HepG2 (cell line): ENCODE measurements at regions not wholly inside any gene's neighbourhood (a gene's known extent, or its start where the extent isn't known, plus 50 kb on each side); places are given as distances from the start of the nearest gene placed in this dataset.

Experiments
- ATAC-seq: fragments of 200-7000 bp; cut with Tn5 transposase; 3 replicates; pipeline ENCODE4 v1.9.1; 2020; ENCODE audit warnings: mild to moderate bottlenecking, moderate library complexity
- BruUV-seq: library from RNA; stranded (reverse); fragments of 400-500 nt; replicated peaks from 2 replicates; lab custom pipeline; 2021; lab: Mats Ljungman, UMichigan
- CTCF ChIA-PET: fragments of 300-600 bp; formaldehyde crosslinking; extraction: SDS; loops from one replicate; lab custom pipeline; 2021; ENCODE audit warnings: low total read pairs, inconsistent platforms, low intra/inter-chr PET ratio; lab: Yijun Ruan, JAX
- POLR2A ChIA-PET: fragments of 350-600 bp; sonication (Branson Sonifier 250); formaldehyde crosslinking; loops from one replicate; lab custom pipeline; 2020; ENCODE audit warnings: antibody characterized with exemption, inconsistent platforms; lab: Yijun Ruan, JAX
- DNase-seq: peaks from one replicate; pipeline ENCODE4 v3.0.0-alpha.2; 2015; ENCODE audit warnings: low spot score
- FAIRE-seq: peaks from 3 replicates; lab custom pipeline; 2011; peaks lifted over from hg19 to GRCh38; lab: Jason Lieb, UNC
- H2AFZ ChIP-seq: one replicate; pipeline ENCODE4 v1.6.1; 2011; ENCODE audit warnings: low read length, inconsistent platforms
- H3K27ac ChIP-seq: fragments of 300-600 bp; 3 replicates; pipeline ENCODE4 v1.8.0; 2011; ENCODE audit warnings: mixed run types, mild to moderate bottlenecking, mixed read lengths, low read length, inconsistent platforms; ENCODE audit not compliant: insufficient read depth; ENCODE audit errors: extremely low read length
- H3K27me3 ChIP-seq, 2 experiments: fragments of 200-600 bp in 1 of 2; 2 replicates in 1 of 2; 3 replicates in 1 of 2; pipeline versions ENCODE4 v1.6.0 to v1.8.0; 2011; ENCODE audit warnings: low read length in 2 of 2, mild to moderate bottlenecking in 2 of 2, moderate library complexity in 2 of 2, inconsistent platforms in 1 of 2; ENCODE audit not compliant: insufficient read depth in 2 of 2, control insufficient read depth in 1 of 2
- H3K36me3 ChIP-seq, 2 experiments: fragments of 200-600 bp in 1 of 2; replicated peaks in 1 of 2; 2 replicates in 1 of 2; 3 replicates in 1 of 2; pipeline versions ENCODE4 v1.5.1 to v1.8.0; 2011; ENCODE audit warnings: low read length in 2 of 2, inconsistent platforms in 1 of 2; ENCODE audit not compliant: insufficient read depth in 2 of 2, control insufficient read depth in 1 of 2
- H3K4me1 ChIP-seq: 2 replicates; pipeline ENCODE4 v1.5.1; 2012; ENCODE audit warnings: low read length, inconsistent platforms; ENCODE audit not compliant: insufficient read depth
- H3K4me2 ChIP-seq: 2 replicates; pipeline ENCODE4 v1.6.0; 2011; ENCODE audit warnings: low read depth, low read length, inconsistent platforms
- H3K4me3 ChIP-seq, 3 experiments: fragments of 200-600 bp in 1 of 3; sonication (generic), shearing (Covaris generic) in 1 of 3; replicated peaks in 1 of 3; 2 replicates each; pipeline ENCODE4 v1.5.1; 2011 to 2016; ENCODE audit warnings: low read length in 3 of 3, inconsistent platforms in 2 of 3, low read depth in 2 of 3, mild to moderate bottlenecking in 2 of 3, control low read depth in 1 of 3, mixed read lengths in 1 of 3; ENCODE audit not compliant: insufficient read depth in 1 of 3
- H3K79me2 ChIP-seq: one replicate; pipeline ENCODE4 v1.6.1; 2011; ENCODE audit warnings: low read length, inconsistent platforms; ENCODE audit not compliant: insufficient read depth
- H3K9ac ChIP-seq: 2 replicates; pipeline ENCODE4 v1.6.0; 2011; ENCODE audit warnings: mild to moderate bottlenecking, low read depth, low read length, inconsistent platforms; ENCODE audit not compliant: insufficient read depth
- H3K9me3 ChIP-seq: 2 replicates; pipeline ENCODE4 v1.5.1; 2012; ENCODE audit warnings: mild to moderate bottlenecking, low read length
- H4K20me1 ChIP-seq: 2 replicates; pipeline ENCODE4 v1.6.0; 2011; ENCODE audit warnings: inconsistent platforms, mild to moderate bottlenecking, low read length, moderate library complexity; ENCODE audit not compliant: insufficient read depth
- ADNP ChIP-seq: sonication (generic); formaldehyde crosslinking; IDR thresholded peaks from 2 replicates; pipeline ENCODE4 v1.4.0; 2020; ENCODE audit warnings: missing genetic modification reagents
- KDM1A ChIP-seq: IDR thresholded peaks from 2 replicates; pipeline ENCODE4 v1.6.1; 2016; ENCODE audit warnings: missing compliant biosample characterization
- NFE2L1 ChIP-seq: sonication (generic); formaldehyde crosslinking; IDR thresholded peaks from 2 replicates; pipeline ENCODE4 v1.4.0; 2020; ENCODE audit warnings: missing genetic modification reagents, mild to moderate bottlenecking, borderline replicate concordance
- NFYC ChIP-seq: IDR thresholded peaks from 2 replicates; pipeline ENCODE4 v1.6.1; 2016; ENCODE audit warnings: missing genetic modification reagents, missing compliant biosample characterization
- PRMT3 ChIP-seq: sonication (generic); formaldehyde crosslinking; IDR thresholded peaks from 2 replicates; pipeline ENCODE4 v1.8.1; 2022; ENCODE audit warnings: low read depth, mild to moderate bottlenecking, moderate library complexity, missing genetic modification reagents, borderline replicate concordance
- SALL1 ChIP-seq: sonication (generic); formaldehyde crosslinking; IDR thresholded peaks from 2 replicates; pipeline ENCODE4 v1.8.0; 2022; ENCODE audit warnings: mild to moderate bottlenecking, missing genetic modification reagents
- SNRNP70 ChIP-seq: fragments of 200-400 bp; formaldehyde crosslinking; IDR thresholded peaks from 2 replicates; pipeline ENCODE4 v1.6.1; 2017; ENCODE audit warnings: mild to moderate bottlenecking, low read depth, low read length, moderate library complexity
- TBP ChIP-seq: sonication (generic); formaldehyde crosslinking; IDR thresholded peaks from 2 replicates; pipeline ENCODE4 v1.5.0; 2020; ENCODE audit warnings: missing genetic modification reagents
- ZFAT ChIP-seq: sonication (generic); formaldehyde crosslinking; conservative IDR thresholded peaks from 2 replicates; pipeline ENCODE4 v1.8.1; 2023; ENCODE audit warnings: missing genetic modification reagents, inconsistent platforms
- ZNF484 ChIP-seq: sonication (generic); formaldehyde crosslinking; IDR thresholded peaks from 2 replicates; pipeline ENCODE4 v1.5.1; 2020; ENCODE audit warnings: mild to moderate bottlenecking, low read depth, missing genetic modification reagents, borderline replicate concordance
- ZNF547 ChIP-seq: sonication (generic); formaldehyde crosslinking; IDR thresholded peaks from 2 replicates; pipeline ENCODE4 v1.5.1; 2020; ENCODE audit warnings: mild to moderate bottlenecking, missing genetic modification reagents
- ZNF816 ChIP-seq: sonication (generic); formaldehyde crosslinking; IDR thresholded peaks from 2 replicates; pipeline ENCODE4 v1.8.0; 2022; ENCODE audit warnings: missing genetic modification reagents, mild to moderate bottlenecking, borderline replicate concordance
- in situ Hi-C: cut with HindIII; loops from 2 replicates; pipeline ENCODE4 v1.10.0; 2017; ENCODE audit warnings: low pct_unique_long_range_greater_than_20kb; ENCODE audit not compliant: extremely low pct_ligation_motif_present
- intact Hi-C: fragments of 100-400 bp; cut with micrococcal nuclease; formaldehyde crosslinking; loops from one replicate; pipeline ENCODE4 v1.10.0; 2022; ENCODE audit not compliant: unreplicated experiment
- TF ChIP-seq, protein P1 (sequence below): sonication (generic); formaldehyde crosslinking; IDR thresholded peaks from 2 replicates; pipeline ENCODE4 v1.8.0; 2022; ENCODE audit warnings: mild to moderate bottlenecking, missing genetic modification reagents, moderate library complexity
- TF ChIP-seq, protein P2 (sequence below): conservative IDR thresholded peaks from 2 replicates; pipeline ENCODE4 v1.6.1; 2018; ENCODE audit warnings: missing genetic modification reagents

DNA sequence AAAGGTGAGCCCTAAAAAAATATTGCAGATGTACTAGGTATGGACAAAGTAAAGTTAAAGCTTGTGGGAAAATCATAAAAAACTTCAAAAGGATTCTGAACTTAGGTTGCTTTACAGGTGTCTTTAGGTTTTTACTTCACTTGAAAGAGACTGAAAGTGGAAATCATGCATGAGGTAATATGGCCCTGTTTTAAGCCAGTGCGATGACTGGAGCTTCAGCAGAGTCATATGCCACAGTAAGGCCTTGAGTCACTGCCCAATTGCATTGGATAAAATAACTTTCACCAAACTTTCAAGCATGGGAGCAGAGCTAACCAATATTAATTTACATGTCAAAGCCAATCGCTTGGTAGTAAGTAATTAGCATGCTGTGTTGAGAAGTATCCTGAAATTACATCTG is 63.9 kb upstream of the TMEM260 start (continued):
- TF ChIP-seq, protein P1, sequence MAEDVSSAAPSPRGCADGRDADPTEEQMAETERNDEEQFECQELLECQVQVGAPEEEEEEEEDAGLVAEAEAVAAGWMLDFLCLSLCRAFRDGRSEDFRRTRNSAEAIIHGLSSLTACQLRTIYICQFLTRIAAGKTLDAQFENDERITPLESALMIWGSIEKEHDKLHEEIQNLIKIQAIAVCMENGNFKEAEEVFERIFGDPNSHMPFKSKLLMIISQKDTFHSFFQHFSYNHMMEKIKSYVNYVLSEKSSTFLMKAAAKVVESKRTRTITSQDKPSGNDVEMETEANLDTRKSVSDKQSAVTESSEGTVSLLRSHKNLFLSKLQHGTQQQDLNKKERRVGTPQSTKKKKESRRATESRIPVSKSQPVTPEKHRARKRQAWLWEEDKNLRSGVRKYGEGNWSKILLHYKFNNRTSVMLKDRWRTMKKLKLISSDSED (CRISPR knock-in tag) = no peak
- TF ChIP-seq SNRNP70 = no peak
- TF ChIP-seq NFYC (CRISPR knock-in tag) = no peak
- TF ChIP-seq ADNP (CRISPR knock-in tag) = no peak
- TF ChIP-seq KDM1A = no peak
- TF ChIP-seq, protein P2, sequence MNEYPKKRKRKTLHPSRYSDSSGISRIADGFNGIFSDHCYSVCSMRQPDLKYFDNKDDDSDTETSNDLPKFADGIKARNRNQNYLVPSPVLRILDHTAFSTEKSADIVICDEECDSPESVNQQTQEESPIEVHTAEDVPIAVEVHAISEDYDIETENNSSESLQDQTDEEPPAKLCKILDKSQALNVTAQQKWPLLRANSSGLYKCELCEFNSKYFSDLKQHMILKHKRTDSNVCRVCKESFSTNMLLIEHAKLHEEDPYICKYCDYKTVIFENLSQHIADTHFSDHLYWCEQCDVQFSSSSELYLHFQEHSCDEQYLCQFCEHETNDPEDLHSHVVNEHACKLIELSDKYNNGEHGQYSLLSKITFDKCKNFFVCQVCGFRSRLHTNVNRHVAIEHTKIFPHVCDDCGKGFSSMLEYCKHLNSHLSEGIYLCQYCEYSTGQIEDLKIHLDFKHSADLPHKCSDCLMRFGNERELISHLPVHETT = no peak
- no peak for TF ChIP-seq ZNF547 (CRISPR knock-in tag)
- no peak for TF ChIP-seq SALL1 (CRISPR knock-in tag)
- TF ChIP-seq ZNF816 (CRISPR knock-in tag) = no peak
- TF ChIP-seq ZFAT (CRISPR knock-in tag) = no peak
- TF ChIP-seq NFE2L1 (CRISPR knock-in tag) = no peak
- no peak for TF ChIP-seq TBP (CRISPR knock-in tag)

DNA sequence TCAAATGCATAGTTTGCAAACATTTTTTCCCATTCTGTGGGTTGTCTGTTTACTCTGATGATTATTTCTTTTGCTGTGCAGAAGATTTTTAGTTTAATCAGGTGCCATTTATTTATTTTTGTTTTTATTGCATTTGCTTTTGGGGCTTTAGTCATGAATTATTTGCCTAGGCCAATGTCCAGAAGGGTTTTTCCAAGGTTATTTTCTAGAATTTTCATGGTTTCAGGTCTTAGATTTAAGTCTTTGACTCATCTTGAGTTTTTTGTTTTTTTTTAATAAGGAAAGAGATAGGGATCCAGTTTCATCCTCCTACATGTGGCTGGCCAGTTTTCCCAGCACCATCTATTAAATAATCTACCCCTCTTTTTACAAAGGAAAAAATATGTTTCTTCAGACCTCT is 57.2 kb upstream of the TMEM260 start:
- TF ChIP-seq PRMT3 (CRISPR knock-in tag) (no peak), ZNF484 (no peak)
- intact Hi-C loops (no loop called here), in situ Hi-C loops (no loop called here)
- DNase-seq (no peak), FAIRE-seq (no peak), ATAC-seq (no peak)
- ChIA-PET CTCF (no interaction called here), POLR2A (no interaction called here)
- Histone ChIP-seq H2AFZ (no peak overlapping the region), H3K36me3 (no peaks in the 10 kb centered on the region), H4K20me1 (no peaks in the 10 kb centered on the region), H3K9me3 (no peaks in the 10 kb centered on the region), H3K9ac (no peak overlapping the region), H3K4me1 (no peaks in the 10 kb centered on the region), H3K27me3 (peaks cover 0 to 2% of the 10 kb centered on the region in 2 experiments; a peak in 2 of 5 replicates), H3K79me2 (no peaks in the 10 kb centered on the region), H3K4me2 (no peak overlapping the region), H3K27ac (no peak overlapping the region), H3K4me3 (no peak overlapping the region)
- no TSS peak for BruUV-seq
